GM23338 (cell line): ENCODE measurements at regions not wholly inside any gene's neighbourhood (a gene's known extent, or its start where the extent isn't known, plus 50 kb on each side); places are given as distances from the start of the nearest gene placed in this dataset.

ENCODE experiments used
- CREB1 ChIP-seq: fragments of 250-450 bp; sonication (Bioruptor Pico); IDR thresholded peaks from 2 replicates; pipeline ENCODE4 v1.5.0; 2020; ENCODE audit warnings: low read depth, mild to moderate bottlenecking, moderate library complexity
- CTCF ChIP-seq, 2 experiments: fragments of 200-600 bp in 1 of 2; sonication (generic) in 1 of 2; conservative IDR thresholded peaks; 2 replicates each; pipeline versions ENCODE4 v1.5.1 to v1.6.1; 2016 to 2017; ENCODE audit warnings: antibody characterized with exemption in 2 of 2, low read depth in 2 of 2, mild to moderate bottlenecking in 2 of 2, moderate library complexity in 1 of 2
- JUNB ChIP-seq: IDR thresholded peaks from one replicate; pipeline ENCODE4 v1.6.1; 2016; ENCODE audit warnings: antibody characterized with exemption; ENCODE audit not compliant: unreplicated experiment
- POLR2AphosphoS5 ChIP-seq: IDR thresholded peaks from 2 replicates; pipeline ENCODE4 v1.6.1; 2016; ENCODE audit warnings: antibody characterized with exemption, low read depth

- TF ChIP-seq POLR2AphosphoS5 (no peak), CTCF (conservative IDR thresholded peaks at IDR 0.05; ENCODE audit: low read depth in 2 of 2) (peak; percentile 70 to 74), CREB1 (CRISPR knock-in tag) (no peak), JUNB (no peak)
Observed at GRCh38 chr4:189090174-189090814, 850.4 kb upstream of the FRG1 start.
